HepG2 (cell line): ENCODE measurements at regions not wholly inside any gene's neighbourhood (a gene's known extent, or its start where the extent isn't known, plus 50 kb on each side); places are given as distances from the start of the nearest gene placed in this dataset.

ENCODE experiments used
- ATF7-NPFF ChIP-seq: sonication (generic); formaldehyde crosslinking; IDR thresholded peaks from 2 replicates; pipeline ENCODE4 v1.8.1; 2023; ENCODE audit warnings: mild to moderate bottlenecking, low read depth, missing genetic modification reagents, moderate library complexity
- DPF2 ChIP-seq: sonication (generic); formaldehyde crosslinking; IDR thresholded peaks from 2 replicates; pipeline ENCODE4 v1.4.0; 2020; ENCODE audit warnings: mild to moderate bottlenecking, low read depth, missing genetic modification reagents, borderline replicate concordance
- NFRKB ChIP-seq: fragments of 450-650 bp; IDR thresholded peaks from 2 replicates; pipeline ENCODE4 v1.6.1; 2017
- POLR2A ChIP-seq, 2 experiments: IDR thresholded peaks; 2 replicates each; pipeline ENCODE4 v1.6.1; 2011; ENCODE audit warnings: low read depth in 2 of 2, low read length in 2 of 2, mild to moderate bottlenecking in 1 of 2, moderate library complexity in 1 of 2; ENCODE audit not compliant: insufficient read depth in 1 of 2
- PREB ChIP-seq: sonication (generic); formaldehyde crosslinking; IDR thresholded peaks from 2 replicates; pipeline ENCODE4 v1.4.0; 2020; ENCODE audit warnings: missing genetic modification reagents
- SNAPC4 ChIP-seq: sonication (generic); formaldehyde crosslinking; IDR thresholded peaks from 2 replicates; pipeline ENCODE4 v1.4.0; 2020; ENCODE audit warnings: mild to moderate bottlenecking, missing genetic modification reagents
- ZNF292 ChIP-seq: sonication (generic); formaldehyde crosslinking; IDR thresholded peaks from 2 replicates; pipeline ENCODE4 v1.8.1; 2022; ENCODE audit warnings: mild to moderate bottlenecking, low read depth, missing genetic modification reagents, borderline replicate concordance
- ZNF318 ChIP-seq: sonication (generic); formaldehyde crosslinking; IDR thresholded peaks from 2 replicates; pipeline ENCODE4 v1.4.0; 2020; ENCODE audit warnings: mild to moderate bottlenecking, missing genetic modification reagents
- ZNF556 ChIP-seq: sonication (generic); formaldehyde crosslinking; IDR thresholded peaks from 2 replicates; pipeline ENCODE4 v1.4.0; 2020; ENCODE audit warnings: mild to moderate bottlenecking, missing genetic modification reagents, borderline replicate concordance
- ZNF576 ChIP-seq: sonication (generic); formaldehyde crosslinking; IDR thresholded peaks from 2 replicates; pipeline ENCODE4 v1.4.0; 2020; ENCODE audit warnings: mild to moderate bottlenecking, missing genetic modification reagents
- ZNF644 ChIP-seq: IDR thresholded peaks from 2 replicates; pipeline ENCODE4 v1.6.1; 2016; ENCODE audit warnings: low read depth
- ZNF850 ChIP-seq: sonication (generic); formaldehyde crosslinking; conservative IDR thresholded peaks from 2 replicates; pipeline ENCODE4 v1.9.0; 2021; ENCODE audit warnings: mild to moderate bottlenecking, missing genetic modification reagents

- no peak for TF ChIP-seq DPF2
- no peak for TF ChIP-seq ZNF644
- no peak for TF ChIP-seq ZNF292 (CRISPR knock-in tag)
- no peak for TF ChIP-seq PREB
- TF ChIP-seq ZNF556 (CRISPR knock-in tag): no peak
- TF ChIP-seq POLR2A (IDR thresholded peaks at IDR 0.05; ENCODE audit: insufficient read depth in 1 of 2, low read depth in 2 of 2, low read length in 2 of 2): no peak
- TF ChIP-seq SNAPC4 (CRISPR knock-in tag): no peak
- TF ChIP-seq ATF7-NPFF (CRISPR knock-in tag): no peak
- TF ChIP-seq ZNF318 (CRISPR knock-in tag): no peak
- TF ChIP-seq ZNF576 (CRISPR knock-in tag): no peak
- no peak for TF ChIP-seq NFRKB
- TF ChIP-seq ZNF850 (CRISPR knock-in tag): no peak
Observed at GRCh38 chr12:43057566-43057965, 468.0 kb upstream of the PRICKLE1 start (continued).
